HG03432 (cell line): ENCODE measurements at regions not wholly inside any gene's neighbourhood (a gene's known extent, or its start where the extent isn't known, plus 50 kb on each side); places are given as distances from the start of the nearest gene placed in this dataset.

Source experiments
- ATAC-seq: cut with Tn5 transposase; IDR thresholded peaks from one replicate; pipeline ENCODE4 v1.9.1; 2021; ENCODE audit warnings: mild to moderate bottlenecking, moderate library complexity; ENCODE audit not compliant: unreplicated experiment

DNA sequence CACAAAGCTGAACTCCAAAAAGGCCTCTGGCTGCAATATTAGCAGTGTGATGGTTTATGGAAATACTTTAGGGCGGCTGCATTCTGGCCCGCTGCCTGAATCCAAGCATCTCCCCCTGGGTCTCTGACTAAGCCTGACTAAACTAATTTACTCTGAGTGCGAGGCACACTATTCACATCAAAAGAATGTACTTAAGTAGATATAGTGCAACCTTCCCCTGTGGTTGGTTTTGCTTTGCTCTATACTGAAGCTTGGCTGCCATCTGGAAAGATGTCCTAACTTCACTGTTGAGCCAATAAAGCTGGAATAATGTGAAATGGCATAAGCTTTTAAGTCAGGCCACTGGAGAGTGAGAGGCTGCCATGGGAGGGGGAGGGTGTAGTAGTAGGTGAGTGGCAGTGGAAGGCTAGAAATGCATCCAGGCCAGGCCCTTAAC lies 321.6 kb downstream of the AASDHPPT start:
- no peak for ATAC-seq

DNA sequence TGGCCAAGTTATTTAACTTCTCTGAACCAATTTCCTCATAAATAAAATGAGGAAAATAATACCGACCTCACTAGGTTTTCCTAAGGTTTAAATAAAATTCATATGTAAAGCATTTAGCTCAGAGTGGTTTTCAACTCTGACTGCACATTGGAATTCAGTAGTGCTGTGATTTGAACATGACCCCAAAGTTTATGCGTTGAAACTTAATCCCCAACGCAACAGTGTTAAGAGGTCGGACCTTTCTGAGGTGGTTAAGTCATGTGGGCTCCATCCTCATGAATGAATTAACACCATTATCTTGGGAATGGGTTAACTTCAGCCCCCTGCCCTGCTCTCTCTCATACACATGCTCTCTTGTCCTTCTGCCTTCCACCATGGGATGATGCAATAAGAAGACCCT lies 322.2 kb downstream of the AASDHPPT start:
- no peak for ATAC-seq

DNA sequence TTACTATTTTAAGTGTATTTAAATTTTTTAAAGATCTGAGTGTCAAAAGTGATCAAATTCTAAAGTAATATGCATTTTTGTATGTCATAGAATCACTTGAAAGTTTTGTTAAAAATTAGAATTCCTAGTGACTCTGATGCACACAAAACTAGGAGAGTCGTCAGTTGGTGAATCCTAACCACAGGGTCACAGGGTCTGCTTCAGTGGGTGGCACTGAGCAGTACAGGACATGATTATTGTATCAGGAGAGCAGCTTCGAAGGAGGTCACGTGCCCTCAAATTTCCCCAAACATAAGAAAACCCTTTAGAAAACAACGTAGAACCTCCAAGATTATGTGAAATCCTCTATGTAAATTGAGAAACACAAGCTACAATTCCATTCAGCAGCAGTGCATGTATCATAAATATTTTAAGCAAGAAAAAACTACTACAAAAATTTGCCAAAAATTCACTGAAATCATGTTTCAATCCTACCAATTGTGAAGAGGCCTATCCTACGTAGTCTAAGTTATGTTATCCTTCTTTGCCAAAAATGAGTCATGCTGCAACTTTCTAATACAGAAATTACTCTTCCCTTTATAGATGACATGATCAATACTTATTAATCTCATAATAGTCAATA lies 323.6 kb downstream of the AASDHPPT start:
- no peak for ATAC-seq

DNA sequence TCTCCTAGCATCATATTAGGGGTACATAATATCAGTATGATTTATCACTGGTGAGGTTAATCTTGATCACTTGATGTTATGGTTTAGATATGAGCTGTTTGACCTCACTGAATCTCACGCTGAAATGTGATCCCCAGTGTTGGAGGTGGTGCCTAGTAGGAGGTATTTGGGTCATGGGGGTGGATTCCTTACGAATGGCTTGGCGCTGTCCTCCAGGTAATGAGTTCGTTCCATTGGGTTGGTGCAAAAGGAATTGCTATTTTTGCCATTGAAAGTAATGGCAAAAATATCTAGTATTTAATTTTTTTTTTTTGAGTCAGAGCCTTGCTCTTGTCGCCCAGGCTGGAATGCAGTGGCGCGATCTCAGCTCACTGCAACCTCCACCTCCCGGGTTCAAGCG lies 326.3 kb downstream of the AASDHPPT start:
- no peak for ATAC-seq

DNA sequence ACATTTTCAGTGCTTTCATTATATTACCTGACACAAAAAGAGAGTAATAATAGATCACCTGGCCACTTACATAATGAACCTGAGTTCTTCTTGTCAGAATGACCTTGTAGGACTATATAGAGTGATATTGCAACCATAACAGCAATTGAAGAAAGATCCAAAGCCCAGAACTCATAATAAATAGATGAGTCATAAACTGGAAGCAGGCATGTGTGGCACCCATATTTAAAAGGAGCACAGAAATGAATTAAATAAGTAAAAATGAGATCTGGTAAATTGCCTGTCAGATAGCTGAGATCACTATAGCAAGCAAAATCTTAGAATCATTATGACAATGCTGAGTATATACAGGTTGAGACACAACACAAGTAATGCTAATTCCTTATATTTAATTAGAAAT lies 331.8 kb downstream of the AASDHPPT start:
- no peak for ATAC-seq

DNA sequence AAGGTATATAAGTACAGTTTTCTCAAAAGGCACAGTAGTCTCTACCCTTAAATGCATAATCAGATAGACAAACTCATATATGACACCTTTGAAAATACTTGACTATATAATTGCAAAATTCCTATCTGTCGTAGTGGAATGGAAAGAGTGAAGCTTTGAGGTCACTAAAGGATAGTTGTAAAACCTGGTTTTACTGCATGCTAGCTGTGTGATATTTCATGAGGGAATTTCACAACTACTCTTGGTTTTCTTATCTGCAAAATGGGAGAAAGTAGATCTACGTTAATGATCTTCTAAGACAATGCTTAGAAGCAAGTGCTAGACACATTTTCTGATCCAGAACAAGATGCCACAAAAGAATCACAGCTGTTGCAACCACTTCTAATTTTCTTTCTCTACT lies 332.2 kb downstream of the AASDHPPT start:
- ATAC-seq: no peak

DNA sequence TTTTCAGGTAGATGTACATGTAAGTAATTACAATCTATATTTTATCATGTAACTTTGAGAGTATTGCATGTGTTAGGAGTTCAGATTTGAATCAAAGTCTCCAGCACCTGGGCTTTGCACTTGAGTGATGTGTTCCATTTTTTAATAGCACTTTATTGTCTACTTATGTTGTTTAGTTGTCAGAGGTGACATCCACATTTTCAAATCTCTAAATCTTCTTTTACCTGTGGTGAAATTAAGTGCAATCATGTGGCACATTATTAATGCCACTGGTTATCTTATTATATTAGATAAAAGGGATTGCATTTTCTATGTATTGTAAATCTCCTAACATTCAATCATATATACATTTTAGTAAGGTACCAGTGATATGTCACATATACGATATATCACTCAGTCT lies 333.4 kb downstream of the AASDHPPT start:
- ATAC-seq: no peak

DNA sequence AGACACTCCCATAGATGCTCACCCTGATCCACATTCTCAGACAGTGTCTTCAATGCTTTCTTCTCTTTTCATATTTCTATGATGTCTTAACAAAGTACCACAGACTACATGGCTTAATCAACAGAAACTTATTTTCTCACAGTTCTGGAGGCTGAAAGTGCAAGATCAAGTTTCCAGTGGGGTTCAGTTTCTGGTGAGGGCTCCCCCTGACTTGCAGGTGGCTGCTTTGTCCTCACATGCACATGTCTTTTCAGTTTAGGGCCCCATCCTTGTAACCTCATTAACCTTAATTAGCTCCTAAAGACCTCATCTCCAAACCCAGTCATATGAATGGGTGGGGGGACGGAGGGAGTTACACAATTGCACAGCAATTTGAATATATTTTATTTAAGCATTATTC lies 335.8 kb downstream of the AASDHPPT start:
- ATAC-seq: no peak

DNA sequence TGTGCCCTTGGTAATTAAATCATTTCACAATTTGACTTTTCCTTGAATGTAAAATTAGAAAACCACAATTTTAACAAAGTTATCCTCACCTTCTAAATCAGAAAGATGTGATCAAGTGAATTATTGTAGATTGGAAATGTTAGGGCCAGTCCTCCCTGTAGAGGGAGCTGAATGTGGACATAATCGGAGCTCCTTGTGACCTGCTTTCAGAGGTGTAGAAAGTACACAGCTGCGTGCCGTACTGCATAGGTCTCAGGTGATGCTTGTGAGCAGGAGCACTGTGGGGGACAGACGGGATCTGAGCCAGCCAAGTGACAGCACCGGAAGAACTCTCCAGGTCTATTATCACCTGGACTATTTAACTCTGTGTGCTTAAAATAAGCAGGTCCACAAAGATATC lies 338.0 kb downstream of the AASDHPPT start:
- ATAC-seq: no peak

DNA sequence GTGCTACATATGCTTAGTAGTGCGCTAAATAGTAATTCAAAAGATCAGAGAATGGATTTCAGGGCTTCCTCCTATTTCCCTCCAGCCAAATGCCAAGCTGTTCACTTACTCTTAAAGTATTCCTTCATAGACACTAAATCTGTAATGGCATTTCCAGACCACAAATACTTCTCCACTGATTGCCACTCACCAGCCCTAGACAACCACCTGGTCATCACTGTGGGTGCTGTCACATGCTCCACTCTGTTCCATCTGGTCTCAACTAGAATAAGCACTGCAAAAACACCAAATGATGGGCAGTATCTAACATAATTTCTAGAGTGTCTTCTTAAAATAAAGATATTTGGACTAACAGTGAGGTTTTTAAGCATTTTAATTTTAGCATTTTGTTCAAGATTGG lies 341.3 kb downstream of the AASDHPPT start:
- no peak for ATAC-seq

DNA sequence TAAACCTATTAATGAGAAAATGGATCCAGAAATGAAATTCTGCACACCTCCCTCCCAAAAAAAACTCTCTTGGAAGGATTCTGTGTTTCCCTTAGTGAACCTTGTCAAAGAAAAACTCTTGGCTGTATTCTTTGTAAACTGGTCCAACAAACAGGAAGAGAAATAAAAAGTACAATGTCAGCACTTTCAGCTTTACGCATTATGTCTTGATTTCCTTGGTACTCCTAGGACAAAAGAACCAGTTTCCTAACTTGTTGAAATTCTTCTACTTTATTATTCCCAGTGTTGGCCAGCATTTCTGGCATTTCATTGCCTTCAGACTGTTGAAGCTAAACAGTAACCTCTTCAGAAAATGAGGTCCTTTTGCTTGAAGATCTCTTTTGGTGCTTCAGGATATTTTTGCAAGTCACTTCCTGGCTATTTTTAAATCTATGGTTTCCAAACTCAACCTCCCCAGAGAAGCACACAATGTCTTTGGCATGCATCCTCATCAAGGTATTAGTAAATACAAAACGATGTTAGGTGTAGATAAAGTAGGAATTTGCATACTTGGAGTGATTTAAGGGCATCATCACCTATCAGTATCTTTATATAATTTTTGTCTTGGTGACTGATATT lies 342.7 kb downstream of the AASDHPPT start:
- no peak for ATAC-seq

DNA sequence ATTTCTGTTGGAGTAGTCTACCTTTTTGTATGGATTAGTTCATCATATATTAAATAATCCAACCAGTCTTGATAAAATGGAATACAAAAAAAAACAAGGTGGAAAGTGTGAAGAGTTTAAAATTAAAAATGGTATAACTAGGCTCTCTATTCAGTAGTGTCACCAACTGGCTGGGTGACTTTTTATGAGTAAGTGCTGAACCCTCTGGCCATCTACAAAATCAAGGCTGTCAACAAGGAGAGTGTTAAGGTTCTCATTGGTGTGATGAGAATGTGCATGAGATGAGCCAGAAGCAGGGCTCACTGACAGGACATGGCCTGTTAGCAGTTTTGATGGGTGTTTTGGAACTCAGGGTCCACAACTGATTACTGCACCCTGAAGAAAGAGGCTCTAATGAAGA lies 343.2 kb downstream of the AASDHPPT start:
- no peak for ATAC-seq

DNA sequence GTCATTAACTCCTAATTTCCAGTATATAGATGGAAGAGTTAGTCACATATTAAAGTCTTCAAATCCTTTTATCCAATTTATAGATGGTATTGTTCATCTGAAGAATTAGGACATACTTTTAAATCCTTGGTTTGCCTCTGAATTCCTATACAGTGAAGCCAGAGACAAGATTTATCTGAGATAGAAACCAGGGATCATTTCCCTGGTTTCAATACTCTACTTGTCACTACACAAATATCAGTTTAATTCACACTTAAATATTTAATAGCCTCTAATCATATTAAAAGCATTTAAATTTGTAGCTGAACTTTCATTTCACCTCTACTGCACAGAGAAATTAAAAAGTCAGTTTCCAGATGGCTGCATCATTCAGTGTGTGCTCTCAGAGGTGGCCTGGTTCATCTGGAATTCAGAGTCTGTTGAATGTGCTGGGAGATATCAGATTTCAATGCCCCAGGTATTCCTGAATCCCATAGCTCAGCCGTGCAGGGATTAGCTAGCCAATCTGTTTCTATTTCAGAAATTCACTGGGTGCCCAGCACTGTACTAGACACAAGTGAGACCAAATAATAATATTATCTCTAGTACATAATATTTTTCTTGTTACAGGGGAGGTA lies 344.3 kb downstream of the AASDHPPT start:
- ATAC-seq: no peak

DNA sequence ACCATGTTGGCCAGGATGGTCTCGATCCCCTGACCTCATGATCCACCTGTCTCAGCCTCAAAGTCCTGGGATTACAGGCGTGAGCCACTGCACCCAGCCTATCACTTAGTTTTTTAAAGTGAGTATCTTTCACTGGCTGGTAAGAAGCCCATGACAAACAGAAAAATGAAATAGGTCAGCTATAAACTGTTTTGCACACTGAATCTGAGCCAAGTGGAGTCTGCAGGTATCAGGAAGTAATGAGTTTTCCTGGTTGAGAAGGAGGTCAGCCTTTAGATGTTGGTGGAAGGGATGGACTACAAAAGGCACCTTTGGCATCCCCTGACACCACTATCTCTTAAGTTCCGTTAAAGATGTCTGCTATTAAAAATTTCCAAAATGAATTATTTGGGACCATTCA lies 345.1 kb downstream of the AASDHPPT start:
- ATAC-seq: no peak

DNA sequence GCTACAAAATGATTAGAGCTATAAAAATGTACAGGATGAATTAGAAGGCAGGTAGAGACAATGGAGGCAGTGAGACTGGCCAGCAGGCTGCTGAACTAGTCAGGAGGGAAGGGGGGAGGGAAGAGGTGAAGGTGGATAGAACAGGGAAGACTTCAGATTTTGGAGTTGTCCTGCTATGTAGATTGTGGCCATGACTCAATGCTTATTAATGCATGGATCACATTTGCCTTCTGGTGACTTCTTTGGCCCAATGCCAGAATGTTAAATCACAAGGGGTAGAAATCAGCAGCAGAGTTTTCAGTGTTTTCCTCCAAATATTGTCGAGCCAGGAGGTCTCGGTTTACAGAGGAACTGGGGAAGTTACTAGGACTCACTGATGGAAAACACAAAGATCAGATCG lies 346.6 kb downstream of the AASDHPPT start:
- no peak for ATAC-seq

DNA sequence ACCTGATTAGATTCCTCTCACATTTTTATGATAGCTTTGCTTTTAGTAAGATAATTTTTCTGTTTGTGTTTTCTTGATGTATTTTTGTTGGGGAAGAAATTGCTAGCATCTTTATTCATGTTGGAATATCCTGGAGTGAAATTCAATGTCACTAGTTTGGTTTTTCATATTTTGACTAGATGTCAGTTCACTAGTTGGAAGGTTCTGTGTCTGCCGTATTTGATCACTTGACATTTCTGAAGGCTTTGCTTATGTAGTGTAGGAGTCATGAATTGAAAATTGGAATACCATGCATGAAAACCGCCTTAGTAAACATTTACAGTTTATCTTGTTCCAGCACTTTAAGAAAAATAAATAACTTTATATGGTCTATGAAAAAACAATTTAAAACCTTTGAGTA lies 348.4 kb downstream of the AASDHPPT start:
- no peak for ATAC-seq

DNA sequence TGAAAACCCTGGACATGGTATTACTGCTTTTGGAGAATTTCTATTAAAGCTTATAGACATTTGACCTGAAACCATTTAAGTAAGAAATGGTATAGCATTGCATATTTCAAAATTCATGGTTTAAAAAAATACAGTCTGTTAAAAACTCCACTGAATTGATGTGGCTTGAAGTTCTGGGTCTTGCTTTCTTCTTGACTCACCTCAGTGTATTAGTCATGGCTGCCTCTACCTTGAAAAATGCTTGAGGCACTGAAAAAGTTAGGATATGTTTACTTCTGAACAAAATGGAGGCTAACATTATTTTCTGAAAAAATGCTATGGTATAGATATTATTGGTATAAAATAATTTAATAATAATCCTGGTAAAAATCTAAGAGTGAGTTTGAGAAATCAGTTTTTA lies 349.2 kb downstream of the AASDHPPT start:
- no peak for ATAC-seq

DNA sequence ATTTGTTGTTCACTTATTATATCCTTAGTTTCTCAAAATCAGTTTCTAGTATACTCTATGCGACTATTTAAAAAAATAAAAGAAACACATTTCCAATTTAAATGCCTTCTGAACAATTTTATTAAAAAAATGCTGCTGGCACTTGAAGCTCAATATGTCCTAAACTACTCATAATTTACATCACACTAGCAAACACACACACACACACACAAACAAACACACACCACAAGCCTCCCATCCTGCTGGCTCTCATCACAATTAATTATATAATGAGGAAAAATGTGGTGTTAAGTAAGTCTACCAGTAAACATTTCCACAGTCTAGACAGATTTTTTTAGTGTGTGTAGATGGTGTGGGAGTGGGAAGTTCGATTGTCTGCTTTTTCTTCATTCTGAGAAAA lies 350.3 kb downstream of the AASDHPPT start:
- ATAC-seq: no peak

DNA sequence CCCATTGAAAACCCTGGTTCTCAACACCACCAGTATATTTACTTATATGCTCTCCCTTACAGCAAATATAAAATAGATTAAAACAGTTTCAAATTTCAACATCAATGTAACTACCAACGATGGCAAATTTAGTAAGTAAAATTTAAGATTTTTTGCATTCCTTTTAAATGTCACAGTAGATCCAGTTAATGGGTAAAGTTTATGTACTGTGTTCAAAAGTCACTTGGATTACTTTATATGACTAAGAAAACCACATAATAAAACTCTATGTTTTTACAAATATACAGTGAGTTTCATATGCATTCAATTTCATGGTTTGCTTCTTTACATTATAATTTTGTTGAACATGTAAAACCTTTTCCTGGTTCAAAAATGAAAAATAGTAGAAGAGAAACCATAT lies 364.6 kb downstream of the AASDHPPT start:
- ATAC-seq: no peak

DNA sequence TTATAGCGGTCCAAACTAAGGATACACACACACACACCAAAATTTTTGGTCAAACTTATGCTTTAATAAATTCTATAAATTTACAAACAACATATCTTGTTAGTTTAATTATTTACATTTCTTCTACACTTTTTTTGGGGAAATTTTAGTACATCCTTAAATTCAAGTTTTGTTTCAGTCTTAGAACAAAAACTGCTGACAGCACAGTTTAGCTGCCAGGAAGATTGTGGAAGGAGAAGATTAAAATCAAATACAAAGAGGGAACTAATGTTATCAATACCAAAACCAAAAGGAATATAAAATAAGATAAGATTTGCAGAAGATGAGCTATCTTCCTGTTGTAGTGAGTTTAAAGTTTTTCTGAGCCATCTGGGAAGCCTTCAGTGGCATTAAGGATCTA lies 368.8 kb downstream of the AASDHPPT start:
- no peak for ATAC-seq

DNA sequence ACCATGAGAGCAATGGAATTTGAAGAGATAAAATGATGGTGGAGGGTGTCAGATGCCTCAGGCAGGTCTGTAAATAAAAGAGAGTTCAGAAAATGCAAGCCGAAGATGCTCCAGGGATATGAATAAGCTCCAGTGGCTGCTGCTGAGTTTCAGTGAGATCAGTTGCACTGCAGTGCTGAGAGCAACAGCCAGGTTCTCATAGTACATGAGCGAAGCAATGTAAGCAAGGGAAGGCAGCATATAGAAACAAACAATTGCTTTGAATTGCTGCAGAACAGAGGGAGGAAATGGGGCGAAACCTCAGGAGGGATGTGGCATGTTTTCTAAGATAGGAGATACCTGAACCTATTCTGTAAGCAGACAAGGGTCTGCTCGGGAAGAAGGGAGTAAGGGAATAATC lies 369.5 kb downstream of the AASDHPPT start:
- no peak for ATAC-seq

DNA sequence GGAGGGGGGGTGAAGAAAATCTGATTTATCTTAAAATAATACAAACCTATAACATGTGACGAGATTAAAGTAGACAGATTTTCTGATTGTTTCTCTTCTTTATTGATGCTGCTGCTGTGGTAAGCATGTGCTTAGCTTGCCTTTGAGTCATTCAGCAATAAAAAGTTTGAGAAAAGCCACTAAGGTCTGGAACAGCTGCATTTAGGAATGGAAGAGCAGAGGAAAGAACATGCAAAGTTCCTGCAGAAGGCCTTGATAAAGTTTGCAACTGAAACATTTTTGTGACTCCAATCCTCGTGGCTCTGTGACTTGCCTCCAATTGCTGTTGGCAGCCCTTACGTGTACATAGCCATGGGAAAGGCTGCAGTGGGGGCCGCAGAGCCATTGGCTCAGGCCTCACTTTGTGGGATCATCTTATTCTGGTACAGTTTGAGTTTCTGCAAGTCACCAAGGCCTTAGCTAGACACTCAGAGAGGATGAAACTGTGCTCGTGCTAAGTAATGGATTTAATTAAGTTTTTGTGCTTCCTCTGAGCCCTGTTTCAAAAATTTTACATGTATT lies 370.2 kb downstream of the AASDHPPT start:
- no peak for ATAC-seq
